Naive B cell (primary cell): ENCODE measurements at regions not wholly inside any gene's neighbourhood (a gene's known extent, or its start where the extent isn't known, plus 50 kb on each side); places are given as distances from the start of the nearest gene placed in this dataset.

ENCODE experiments used
- ATAC-seq, 2 donors: fragments of 150-1000 bp; cut with Tn5 transposase; 2 replicates each; pipeline ENCODE4 v1.10.0; 2021; ENCODE audit warnings: low read depth in 2 of 2, mild to moderate bottlenecking in 2 of 2, moderate library complexity in 2 of 2
- DNase-seq: peaks from one replicate; pipeline ENCODE4 v3.0.0; 2022
- H3K27ac Mint-ChIP-seq, 6 donors: one replicate each; pipeline ENCODE4 v1.8.0; 2020 to 2022; ENCODE audit warnings: mild to moderate bottlenecking in 6 of 6, mixed read lengths in 6 of 6, moderate library complexity in 5 of 6, inconsistent platforms in 2 of 6
- H3K27me3 Mint-ChIP-seq, 3 donors: one replicate each; pipeline ENCODE4 v1.8.0; 2021 to 2022; ENCODE audit warnings: mixed read lengths in 3 of 3, mild to moderate bottlenecking in 1 of 3
- H3K36me3 Mint-ChIP-seq, 2 donors: one replicate each; pipeline ENCODE4 v1.8.0; 2020 to 2022; ENCODE audit warnings: mixed read lengths in 2 of 2, inconsistent platforms in 1 of 2, mild to moderate bottlenecking in 1 of 2
- H3K4me1 Mint-ChIP-seq, 3 donors: one replicate each; pipeline ENCODE4 v1.8.0; 2020 to 2022; ENCODE audit warnings: mixed read lengths in 3 of 3, inconsistent platforms in 1 of 3, mild to moderate bottlenecking in 1 of 3, moderate library complexity in 1 of 3
- H3K4me3 Mint-ChIP-seq, 8 donors: one replicate each; pipeline ENCODE4 v1.8.0; 2020 to 2022; ENCODE audit warnings: mild to moderate bottlenecking in 8 of 8, mixed read lengths in 8 of 8, moderate library complexity in 8 of 8, inconsistent platforms in 2 of 8
- H3K9me3 Mint-ChIP-seq, 7 donors: one replicate each; pipeline ENCODE4 v1.8.0; 2020 to 2022; ENCODE audit warnings: mixed read lengths in 7 of 7, mild to moderate bottlenecking in 5 of 7, inconsistent platforms in 2 of 7, moderate library complexity in 1 of 7

GRCh38 chr20:41927655-41928054 lies 309.5 kb upstream of the CHD6 start:
- H3K4me3 Mint-ChIP-seq, result no peak overlapping the region
- no peaks in the 10 kb centered on the region for H3K4me1 Mint-ChIP-seq
- peaks cover 0 to 8% of the 10 kb centered on the region in 2 donors for H3K36me3 Mint-ChIP-seq
- DNase-seq, result no peak
- H3K9me3 Mint-ChIP-seq, result peaks cover 0 to 15% (median 1%) of the 10 kb centered on the region in 7 donors
- H3K27me3 Mint-ChIP-seq, result peaks cover 16 to 19% (median 17%) of the 10 kb centered on the region in 3 donors
- no peak overlapping the region for H3K27ac Mint-ChIP-seq
- ATAC-seq, result no peak

GRCh38 chr20:41927189-41927588 lies 309.0 kb upstream of the CHD6 start:
- Mint-ChIP-seq H3K4me1 (no peaks in the 10 kb centered on the region), H3K27me3 (peaks cover 17 to 23% (median 18%) of the 10 kb centered on the region in 3 donors), H3K4me3 (no peak overlapping the region), H3K27ac (no peak overlapping the region), H3K36me3 (peaks cover 0 to 8% of the 10 kb centered on the region in 2 donors), H3K9me3 (peaks cover 0 to 15% (median 1%) of the 10 kb centered on the region in 7 donors)
- no peak for ATAC-seq
- no peak for DNase-seq

GRCh38 chr20:41925476-41925875 lies 307.3 kb upstream of the CHD6 start:
- H3K9me3 Mint-ChIP-seq, result peaks cover 0 to 10% (median 1%) of the 10 kb centered on the region in 7 donors
- no peaks in the 10 kb centered on the region for H3K4me1 Mint-ChIP-seq
- H3K4me3 Mint-ChIP-seq, result no peak overlapping the region
- H3K36me3 Mint-ChIP-seq, result no peaks in the 10 kb centered on the region
- DNase-seq (no peak), ATAC-seq (no peak)
- no peak overlapping the region for H3K27ac Mint-ChIP-seq
- H3K27me3 Mint-ChIP-seq, result peaks cover 17 to 19% (median 17%) of the 10 kb centered on the region in 3 donors

GRCh38 chr20:41923624-41924023 lies 305.4 kb upstream of the CHD6 start:
- ATAC-seq, result no peak
- H3K36me3 Mint-ChIP-seq, result no peaks in the 10 kb centered on the region
- no peak for DNase-seq
- H3K27ac Mint-ChIP-seq, result no peak overlapping the region
- H3K27me3 Mint-ChIP-seq, result peaks cover 17 to 21% (median 19%) of the 10 kb centered on the region in 3 donors
- H3K9me3 Mint-ChIP-seq, result peaks cover 0 to 5% (median 0%) of the 10 kb centered on the region in 7 donors
- H3K4me1 Mint-ChIP-seq, result no peaks in the 10 kb centered on the region
- H3K4me3 Mint-ChIP-seq, result no peak overlapping the region

GRCh38 chr20:41913146-41913545 lies 295.0 kb upstream of the CHD6 start:
- Mint-ChIP-seq H3K27me3 (peaks cover under 1 to 15% (median 8%) of the 10 kb centered on the region in 3 donors), H3K9me3 (peaks cover 0 to 9% (median 3%) of the 10 kb centered on the region in 7 donors), H3K36me3 (no peaks in the 10 kb centered on the region), H3K4me3 (no peak overlapping the region), H3K4me1 (no peaks in the 10 kb centered on the region), H3K27ac (no peak overlapping the region)
- ATAC-seq, result no peak
- no peak for DNase-seq

GRCh38 chr20:41910558-41910957 lies 292.4 kb upstream of the CHD6 start:
- no peaks in the 10 kb centered on the region for H3K4me1 Mint-ChIP-seq
- no peaks in the 10 kb centered on the region for H3K36me3 Mint-ChIP-seq
- H3K9me3 Mint-ChIP-seq, result peaks cover 0 to 5% (median 0%) of the 10 kb centered on the region in 7 donors
- H3K4me3 Mint-ChIP-seq, result no peak overlapping the region
- no peak overlapping the region for H3K27ac Mint-ChIP-seq
- DNase-seq (no peak), ATAC-seq (no peak)
- H3K27me3 Mint-ChIP-seq, result peaks cover 0 to 7% (median 7%) of the 10 kb centered on the region in 3 donors

- Mint-ChIP-seq H3K36me3 (no peaks in the 10 kb centered on the region), H3K27ac (no peak overlapping the region), H3K4me3 (no peak overlapping the region), H3K27me3 (peaks cover 0 to 4% (median 0%) of the 10 kb centered on the region in 3 donors), H3K4me1 (no peaks in the 10 kb centered on the region), H3K9me3 (no peaks in the 10 kb centered on the region)
- no peak for ATAC-seq
- no peak for DNase-seq
Observed at GRCh38 chr20:41905199-41905598, 287.0 kb upstream of the CHD6 start.

GRCh38 chr20:41903586-41903985 lies 285.4 kb upstream of the CHD6 start:
- Mint-ChIP-seq H3K27me3 (peaks cover 0 to 4% (median 0%) of the 10 kb centered on the region in 3 donors), H3K9me3 (no peaks in the 10 kb centered on the region), H3K4me1 (no peaks in the 10 kb centered on the region), H3K4me3 (no peak overlapping the region), H3K36me3 (no peaks in the 10 kb centered on the region), H3K27ac (no peak overlapping the region)
- DNase-seq (no peak), ATAC-seq (no peak)

GRCh38 chr20:41902346-41902745 lies 284.2 kb upstream of the CHD6 start:
- Mint-ChIP-seq H3K4me3 (no peak overlapping the region), H3K27ac (no peak overlapping the region), H3K27me3 (peaks cover 0 to 4% (median 0%) of the 10 kb centered on the region in 3 donors), H3K4me1 (no peaks in the 10 kb centered on the region), H3K36me3 (no peaks in the 10 kb centered on the region), H3K9me3 (no peaks in the 10 kb centered on the region)
- ATAC-seq, result no peak
- DNase-seq, result no peak

- no peak for ATAC-seq
- no peak for DNase-seq
- peaks cover 0 to 2% (median 0%) of the 10 kb centered on the region in 7 donors for H3K9me3 Mint-ChIP-seq
- peaks cover 0 to 4% (median 0%) of the 10 kb centered on the region in 3 donors for H3K27me3 Mint-ChIP-seq
- no peak overlapping the region for H3K4me3 Mint-ChIP-seq
- no peaks in the 10 kb centered on the region for H3K4me1 Mint-ChIP-seq
- no peak overlapping the region for H3K27ac Mint-ChIP-seq
- H3K36me3 Mint-ChIP-seq, result no peaks in the 10 kb centered on the region
Observed at GRCh38 chr20:41900201-41900691, 282.1 kb upstream of the CHD6 start.

- Mint-ChIP-seq H3K9me3 (peaks cover 0 to 8% (median 2%) of the 10 kb centered on the region in 7 donors), H3K27me3 (peaks cover under 1 to 8% (median 6%) of the 10 kb centered on the region in 3 donors)
Observed at GRCh38 chr20:41897708-41898107, 279.5 kb upstream of the CHD6 start.

GRCh38 chr20:41895241-41896032 lies 277.3 kb upstream of the CHD6 start:
- Mint-ChIP-seq H3K27me3 (peaks cover 0 to 15% (median 6%) of the 10 kb centered on the region in 3 donors), H3K4me1 (no peaks in the 10 kb centered on the region), H3K36me3 (no peaks in the 10 kb centered on the region), H3K4me3 (no peak overlapping the region), H3K27ac (no peak overlapping the region), H3K9me3 (peaks cover 0 to 11% (median 3%) of the 10 kb centered on the region in 7 donors)
- DNase-seq, result no peak
- no peak for ATAC-seq

More at GRCh38 chr20:41897708-41898107, 279.5 kb upstream of the CHD6 start:
- H3K4me1 Mint-ChIP-seq, result no peaks in the 10 kb centered on the region
- no peaks in the 10 kb centered on the region for H3K36me3 Mint-ChIP-seq
- DNase-seq, result no peak
- H3K27ac Mint-ChIP-seq, result no peak overlapping the region
- H3K4me3 Mint-ChIP-seq, result no peak overlapping the region
- ATAC-seq, result no peak

GRCh38 chr20:41894255-41894963 lies 276.2 kb upstream of the CHD6 start:
- Mint-ChIP-seq H3K4me3 (no peak overlapping the region), H3K9me3 (peaks cover 0 to 11% (median 3%) of the 10 kb centered on the region in 7 donors), H3K4me1 (no peaks in the 10 kb centered on the region), H3K27ac (no peak overlapping the region), H3K36me3 (no peaks in the 10 kb centered on the region), H3K27me3 (peaks cover 0 to 15% (median 6%) of the 10 kb centered on the region in 3 donors)
- ATAC-seq (no peak), DNase-seq (no peak)
